ENCODE measurements at regions not wholly inside any gene's neighbourhood (a gene's known extent, or its start where the extent isn't known, plus 50 kb on each side); places are given as distances from the start of the nearest gene placed in this dataset.

DNA sequence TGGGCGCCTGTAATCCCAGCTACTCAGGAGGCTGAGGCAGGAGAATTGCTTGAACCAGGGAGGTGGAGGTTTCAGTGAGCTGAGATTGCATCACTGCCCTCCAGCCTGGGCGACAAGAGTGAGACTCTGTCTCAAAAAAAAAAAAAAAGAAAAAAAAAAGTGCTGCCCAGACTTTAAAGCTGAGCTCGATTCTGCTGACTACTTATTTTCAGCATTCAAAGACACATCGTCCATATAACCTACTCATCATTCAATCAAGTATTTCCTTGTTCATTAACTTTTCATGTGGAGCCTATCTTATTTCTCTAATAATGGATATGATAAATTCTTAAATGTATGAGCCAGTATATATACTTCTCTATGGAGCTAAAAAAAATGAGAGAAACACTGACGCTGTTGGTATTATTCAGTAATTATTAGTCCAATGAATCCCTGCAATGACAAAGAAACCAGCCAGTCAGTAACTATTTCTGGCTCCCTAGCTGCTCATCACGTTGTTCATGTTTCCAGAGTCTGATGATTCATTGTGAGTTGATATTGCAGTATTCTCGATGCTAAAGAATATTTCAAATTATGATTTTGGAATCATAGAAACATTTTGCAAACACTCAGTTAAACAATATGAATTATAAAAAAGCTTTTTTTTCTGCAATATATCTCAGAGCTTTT, 111.9 kb downstream of the RAP2B start:
- TF ChIP-seq POLR2A (IDR thresholded peaks at IDR 0.05; ENCODE audit: low read length) = no peak
- TF ChIP-seq TP53 (CRISPR knock-in tag; IDR thresholded peaks at IDR 0.05) = no peak
- TF ChIP-seq, protein P1, sequence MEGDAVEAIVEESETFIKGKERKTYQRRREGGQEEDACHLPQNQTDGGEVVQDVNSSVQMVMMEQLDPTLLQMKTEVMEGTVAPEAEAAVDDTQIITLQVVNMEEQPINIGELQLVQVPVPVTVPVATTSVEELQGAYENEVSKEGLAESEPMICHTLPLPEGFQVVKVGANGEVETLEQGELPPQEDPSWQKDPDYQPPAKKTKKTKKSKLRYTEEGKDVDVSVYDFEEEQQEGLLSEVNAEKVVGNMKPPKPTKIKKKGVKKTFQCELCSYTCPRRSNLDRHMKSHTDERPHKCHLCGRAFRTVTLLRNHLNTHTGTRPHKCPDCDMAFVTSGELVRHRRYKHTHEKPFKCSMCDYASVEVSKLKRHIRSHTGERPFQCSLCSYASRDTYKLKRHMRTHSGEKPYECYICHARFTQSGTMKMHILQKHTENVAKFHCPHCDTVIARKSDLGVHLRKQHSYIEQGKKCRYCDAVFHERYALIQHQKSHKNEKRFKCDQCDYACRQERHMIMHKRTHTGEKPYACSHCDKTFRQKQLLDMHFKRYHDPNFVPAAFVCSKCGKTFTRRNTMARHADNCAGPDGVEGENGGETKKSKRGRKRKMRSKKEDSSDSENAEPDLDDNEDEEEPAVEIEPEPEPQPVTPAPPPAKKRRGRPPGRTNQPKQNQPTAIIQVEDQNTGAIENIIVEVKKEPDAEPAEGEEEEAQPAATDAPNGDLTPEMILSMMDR (IDR thresholded peaks at IDR 0.05) = no peak
- no peak for TF ChIP-seq JUN (IDR thresholded peaks at IDR 0.05)
- TF ChIP-seq CHD4 (IDR thresholded peaks at IDR 0.05; ENCODE audit: borderline replicate concordance) = no peak
- no peak for TF ChIP-seq CEBPB (IDR thresholded peaks at IDR 0.05)
- no peak for TF ChIP-seq ESRRA (IDR thresholded peaks at IDR 0.05; ENCODE audit: borderline replicate concordance, low read length)
- no peak for TF ChIP-seq EP300 (IDR thresholded peaks at IDR 0.05)
- TF ChIP-seq, protein P2, sequence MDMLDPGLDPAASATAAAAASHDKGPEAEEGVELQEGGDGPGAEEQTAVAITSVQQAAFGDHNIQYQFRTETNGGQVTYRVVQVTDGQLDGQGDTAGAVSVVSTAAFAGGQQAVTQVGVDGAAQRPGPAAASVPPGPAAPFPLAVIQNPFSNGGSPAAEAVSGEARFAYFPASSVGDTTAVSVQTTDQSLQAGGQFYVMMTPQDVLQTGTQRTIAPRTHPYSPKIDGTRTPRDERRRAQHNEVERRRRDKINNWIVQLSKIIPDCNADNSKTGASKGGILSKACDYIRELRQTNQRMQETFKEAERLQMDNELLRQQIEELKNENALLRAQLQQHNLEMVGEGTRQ (IDR thresholded peaks at IDR 0.05) = no peak
- no peak for TF ChIP-seq RNF2 (IDR thresholded peaks at IDR 0.05; ENCODE audit: borderline replicate concordance, low read depth)
- no peak for TF ChIP-seq RFX5 (IDR thresholded peaks at IDR 0.05)

Data from A549 (cell line).